ENCODE measurements at regions not wholly inside any gene's neighbourhood (a gene's known extent, or its start where the extent isn't known, plus 50 kb on each side); places are given as distances from the start of the nearest gene placed in this dataset.
"Not testable (repeated sequence)": the region's sequence is repeated elsewhere in the genome, so short reads cannot be mapped to it uniquely, and the experiment has no call there.

DNA sequence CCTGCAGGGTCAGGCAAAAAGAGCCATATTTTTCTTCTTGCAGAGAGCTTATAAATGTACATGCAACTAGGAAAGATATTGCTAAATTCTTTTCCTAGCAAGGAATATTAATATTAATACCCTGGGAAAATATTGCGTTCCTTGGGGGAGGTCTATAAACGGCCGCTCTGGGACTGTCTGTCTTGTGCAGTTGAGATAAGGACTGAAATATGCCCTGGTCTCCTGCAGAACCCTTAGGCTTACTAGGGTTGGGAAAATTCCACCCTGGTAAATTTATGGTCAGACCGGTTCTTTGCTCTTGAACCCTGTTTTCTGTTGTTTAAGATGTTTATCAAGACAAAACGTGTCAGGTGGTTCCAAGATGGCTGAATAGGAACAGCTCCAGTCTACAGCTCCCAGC is 121.3 kb upstream of the CARMIL1 start:
- Histone ChIP-seq H3K36me3 (ENCODE audit: control insufficient read depth in 5 of 5, insufficient read depth in 5 of 5, low read length in 5 of 5) (no peaks in the 10 kb centered on the region), H3K4me3 (ENCODE audit: low read depth in 1 of 5, low read length in 5 of 5) (no peak overlapping the region), H3K9ac (ENCODE audit: low read length in 5 of 5) (no peak overlapping the region), H3K27me3 (ENCODE audit: control insufficient read depth in 5 of 5, insufficient read depth in 4 of 5, low read length in 5 of 5) (no peaks in the 10 kb centered on the region), H3K9me3 (ENCODE audit: control insufficient read depth in 5 of 5, low read length in 5 of 5) (peaks cover 0 to 11% (median 10%) of the 10 kb centered on the region in 5 donors), H3K27ac (ENCODE audit: low read depth, low read length) (no peak overlapping the region), H3K4me1 (ENCODE audit: control insufficient read depth in 5 of 5, insufficient read depth in 5 of 5, low read length in 5 of 5) (no peaks in the 10 kb centered on the region)

DNA sequence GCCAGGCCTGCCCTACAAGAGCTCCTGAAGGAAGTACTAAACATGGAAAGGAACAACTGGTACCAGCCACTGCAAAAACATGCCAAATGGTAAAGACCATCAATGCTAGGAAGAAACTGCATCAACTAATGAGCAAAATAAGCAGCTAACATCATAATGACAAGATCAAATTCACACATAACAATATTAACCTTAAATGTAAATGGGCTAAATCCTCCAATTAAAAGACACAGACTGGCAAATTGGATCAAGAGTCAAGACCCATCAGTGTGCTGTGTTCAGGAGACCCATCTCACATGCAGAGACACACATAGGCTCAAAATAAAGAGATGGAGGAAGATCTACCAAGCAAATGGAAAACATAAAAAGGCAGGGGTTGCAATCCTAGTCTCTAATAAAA is 119.0 kb upstream of the CARMIL1 start:
- not testable (repeated sequence) for H3K27ac ChIP-seq (ENCODE audit: low read depth, low read length); H3K4me1 ChIP-seq (ENCODE audit: control insufficient read depth in 5 of 5, insufficient read depth in 5 of 5, low read length in 5 of 5)
- H3K9me3 ChIP-seq (ENCODE audit: control insufficient read depth in 5 of 5, low read length in 5 of 5) = peaks cover 0 to 11% (median 10%) of the 10 kb centered on the region in 5 donors

DNA sequence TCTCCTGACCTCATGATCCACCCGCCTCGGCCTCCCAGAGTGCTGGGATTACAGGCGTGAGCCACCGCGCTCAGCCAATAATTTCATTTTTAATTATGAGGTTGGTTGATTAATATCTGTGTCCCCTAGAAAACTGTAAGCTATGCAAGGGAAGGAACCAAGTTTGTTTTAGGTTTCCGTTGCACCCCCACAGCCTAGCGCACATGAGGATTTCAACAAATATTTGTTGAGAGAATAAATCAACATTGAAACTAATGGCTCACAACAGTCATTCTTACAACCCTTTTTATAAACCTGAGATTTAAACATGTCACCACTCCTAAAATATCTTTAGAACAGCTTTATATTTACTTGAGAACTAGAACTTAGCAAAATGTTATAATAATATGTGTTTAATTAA is 114.0 kb upstream of the CARMIL1 start:
- H3K36me3 ChIP-seq (ENCODE audit: control insufficient read depth in 5 of 5, insufficient read depth in 5 of 5, low read length in 5 of 5) = no peaks in the 10 kb centered on the region
- H3K9ac ChIP-seq (ENCODE audit: low read length in 5 of 5) = no peak overlapping the region
- no peak overlapping the region for H3K4me3 ChIP-seq (ENCODE audit: low read depth in 1 of 5, low read length in 5 of 5)
- no peaks in the 10 kb centered on the region for H3K9me3 ChIP-seq (ENCODE audit: control insufficient read depth in 5 of 5, low read length in 5 of 5)
- H3K4me1 ChIP-seq (ENCODE audit: control insufficient read depth in 5 of 5, insufficient read depth in 5 of 5, low read length in 5 of 5) = no peaks in the 10 kb centered on the region
- H3K27ac ChIP-seq (ENCODE audit: low read depth, low read length) = no peak overlapping the region
- H3K27me3 ChIP-seq (ENCODE audit: control insufficient read depth in 5 of 5, insufficient read depth in 4 of 5, low read length in 5 of 5) = no peaks in the 10 kb centered on the region

More for the DNA sequence above, 119.0 kb upstream of the CARMIL1 start:
- H3K9ac ChIP-seq (ENCODE audit: low read length in 5 of 5); H3K27me3 ChIP-seq (ENCODE audit: control insufficient read depth in 5 of 5, insufficient read depth in 4 of 5, low read length in 5 of 5); H3K36me3 ChIP-seq (ENCODE audit: control insufficient read depth in 5 of 5, insufficient read depth in 5 of 5, low read length in 5 of 5); H3K4me3 ChIP-seq (ENCODE audit: low read depth in 1 of 5, low read length in 5 of 5): not testable (repeated sequence)

DNA sequence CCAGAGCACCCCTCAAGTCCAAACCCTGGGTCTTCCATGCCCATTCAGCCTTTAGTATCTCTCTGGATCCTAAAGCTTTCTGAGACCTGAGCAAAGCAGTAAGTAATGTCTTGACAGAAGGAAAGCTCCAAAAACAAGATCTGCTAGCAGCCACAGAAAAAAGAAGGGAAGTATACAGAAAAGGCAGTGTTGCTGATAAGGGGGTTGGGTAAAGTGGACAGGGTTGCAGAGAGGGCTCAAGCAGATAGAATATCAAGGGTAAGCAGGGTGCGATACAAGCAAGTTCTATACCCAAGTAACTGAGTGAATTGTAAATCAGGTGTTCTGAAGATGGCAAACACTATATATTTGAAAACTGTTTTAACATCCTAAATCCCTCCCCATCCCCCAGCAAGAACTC is 113.4 kb upstream of the CARMIL1 start:
- Histone ChIP-seq H3K4me3 (ENCODE audit: low read depth in 1 of 5, low read length in 5 of 5) (no peak overlapping the region), H3K9me3 (ENCODE audit: control insufficient read depth in 5 of 5, low read length in 5 of 5) (no peaks in the 10 kb centered on the region), H3K27ac (ENCODE audit: low read depth, low read length) (no peak overlapping the region), H3K9ac (ENCODE audit: low read length in 5 of 5) (no peak overlapping the region), H3K27me3 (ENCODE audit: control insufficient read depth in 5 of 5, insufficient read depth in 4 of 5, low read length in 5 of 5) (no peaks in the 10 kb centered on the region), H3K36me3 (ENCODE audit: control insufficient read depth in 5 of 5, insufficient read depth in 5 of 5, low read length in 5 of 5) (no peaks in the 10 kb centered on the region), H3K4me1 (ENCODE audit: control insufficient read depth in 5 of 5, insufficient read depth in 5 of 5, low read length in 5 of 5) (no peaks in the 10 kb centered on the region)

DNA sequence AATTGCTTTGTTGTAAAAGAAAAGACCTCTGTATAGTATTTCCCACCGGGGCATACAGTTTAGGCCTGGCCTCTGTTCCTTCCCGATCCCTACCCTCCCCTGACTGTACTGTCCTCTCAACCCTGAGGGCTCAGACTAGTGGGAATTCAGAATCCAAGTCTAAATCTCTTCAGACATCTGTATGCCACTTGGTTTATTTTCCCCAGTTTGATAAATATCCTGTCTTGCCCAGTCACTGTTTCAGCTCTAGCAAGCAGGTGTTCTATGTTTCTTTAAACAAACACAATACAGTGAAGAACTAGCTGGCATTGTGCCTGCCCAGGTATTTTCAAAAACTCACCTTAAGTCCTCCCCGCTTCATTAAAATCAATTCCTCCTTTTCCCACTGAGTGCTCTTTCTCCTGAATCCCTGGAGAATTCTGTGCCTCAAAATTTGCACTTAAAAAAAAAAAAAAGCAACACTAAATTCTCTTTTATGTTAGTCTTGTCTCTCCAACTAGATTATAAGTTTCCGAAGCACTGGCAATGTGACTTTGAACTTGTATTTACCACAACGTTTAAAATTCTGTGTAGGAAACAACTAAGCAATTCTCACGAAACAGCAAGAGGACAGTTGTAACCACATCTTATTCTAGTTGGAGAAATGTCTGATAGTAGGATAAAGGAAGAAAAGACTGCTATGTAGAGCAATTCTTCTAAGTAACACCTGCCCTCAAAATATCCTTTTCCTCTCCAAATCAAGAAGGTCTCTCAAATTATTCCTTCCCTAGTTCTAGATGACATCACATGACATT is 112.0 kb upstream of the CARMIL1 start:
- Histone ChIP-seq H3K27ac (ENCODE audit: low read depth, low read length) (no peak overlapping the region), H3K27me3 (ENCODE audit: control insufficient read depth in 5 of 5, insufficient read depth in 4 of 5, low read length in 5 of 5) (no peaks in the 10 kb centered on the region), H3K9ac (ENCODE audit: low read length in 5 of 5) (no peak overlapping the region), H3K36me3 (ENCODE audit: control insufficient read depth in 5 of 5, insufficient read depth in 5 of 5, low read length in 5 of 5) (no peaks in the 10 kb centered on the region), H3K4me1 (ENCODE audit: control insufficient read depth in 5 of 5, insufficient read depth in 5 of 5, low read length in 5 of 5) (no peaks in the 10 kb centered on the region), H3K4me3 (ENCODE audit: low read depth in 1 of 5, low read length in 5 of 5) (no peak overlapping the region), H3K9me3 (ENCODE audit: control insufficient read depth in 5 of 5, low read length in 5 of 5) (no peaks in the 10 kb centered on the region)

DNA sequence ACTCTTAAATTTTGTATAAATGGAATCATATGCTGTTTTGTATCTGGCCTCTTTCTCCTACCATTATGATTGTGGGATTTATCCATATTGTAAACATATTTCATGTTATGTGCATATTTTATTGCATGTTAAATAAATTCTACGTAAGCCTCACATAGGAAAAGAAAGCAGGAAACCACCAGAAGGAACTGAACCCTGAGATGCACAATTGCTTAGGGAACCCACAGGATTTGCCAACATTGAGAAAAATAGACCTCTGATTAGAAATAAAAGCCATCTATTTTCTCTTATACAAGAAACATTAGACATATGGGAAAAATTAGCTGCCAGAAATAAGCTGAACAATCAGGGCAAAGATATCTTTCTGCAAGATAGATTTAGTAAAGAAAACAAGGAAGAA is 111.2 kb upstream of the CARMIL1 start:
- Histone ChIP-seq H3K9me3 (ENCODE audit: control insufficient read depth in 5 of 5, low read length in 5 of 5) (no peaks in the 10 kb centered on the region), H3K4me3 (ENCODE audit: low read depth in 1 of 5, low read length in 5 of 5) (no peak overlapping the region), H3K36me3 (ENCODE audit: control insufficient read depth in 5 of 5, insufficient read depth in 5 of 5, low read length in 5 of 5) (no peaks in the 10 kb centered on the region), H3K27ac (ENCODE audit: low read depth, low read length) (no peak overlapping the region), H3K27me3 (ENCODE audit: control insufficient read depth in 5 of 5, insufficient read depth in 4 of 5, low read length in 5 of 5) (no peaks in the 10 kb centered on the region), H3K9ac (ENCODE audit: low read length in 5 of 5) (no peak overlapping the region), H3K4me1 (ENCODE audit: control insufficient read depth in 5 of 5, insufficient read depth in 5 of 5, low read length in 5 of 5) (peaks cover 0 to 3% (median 2%) of the 10 kb centered on the region in 5 donors)

DNA sequence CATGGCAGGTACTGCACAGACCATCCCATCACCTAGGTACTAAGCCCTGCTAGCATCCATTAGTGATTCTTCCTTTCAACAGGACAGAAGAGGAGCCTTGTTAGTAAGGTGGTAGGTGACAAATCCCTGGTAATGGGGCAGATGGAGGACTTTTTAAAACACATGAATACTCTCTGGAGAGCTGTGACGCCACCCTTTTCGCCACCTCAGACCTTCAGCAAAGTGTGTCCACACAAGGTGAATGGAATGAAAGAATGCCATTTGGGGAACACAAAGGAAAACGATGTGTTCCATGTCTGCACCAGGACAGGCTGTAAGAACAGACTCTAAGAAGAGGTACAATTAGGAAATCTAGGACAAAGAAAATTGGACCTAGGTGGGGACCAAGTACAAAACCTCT is 110.5 kb upstream of the CARMIL1 start:
- Histone ChIP-seq H3K4me3 (ENCODE audit: low read depth in 1 of 5, low read length in 5 of 5) (no peak overlapping the region), H3K27me3 (ENCODE audit: control insufficient read depth in 5 of 5, insufficient read depth in 4 of 5, low read length in 5 of 5) (no peaks in the 10 kb centered on the region), H3K4me1 (ENCODE audit: control insufficient read depth in 5 of 5, insufficient read depth in 5 of 5, low read length in 5 of 5) (peaks cover 0 to 10% (median 2%) of the 10 kb centered on the region in 5 donors), H3K27ac (ENCODE audit: low read depth, low read length) (no peak overlapping the region), H3K9me3 (ENCODE audit: control insufficient read depth in 5 of 5, low read length in 5 of 5) (no peaks in the 10 kb centered on the region), H3K9ac (ENCODE audit: low read length in 5 of 5) (no peak overlapping the region), H3K36me3 (ENCODE audit: control insufficient read depth in 5 of 5, insufficient read depth in 5 of 5, low read length in 5 of 5) (no peaks in the 10 kb centered on the region)

DNA sequence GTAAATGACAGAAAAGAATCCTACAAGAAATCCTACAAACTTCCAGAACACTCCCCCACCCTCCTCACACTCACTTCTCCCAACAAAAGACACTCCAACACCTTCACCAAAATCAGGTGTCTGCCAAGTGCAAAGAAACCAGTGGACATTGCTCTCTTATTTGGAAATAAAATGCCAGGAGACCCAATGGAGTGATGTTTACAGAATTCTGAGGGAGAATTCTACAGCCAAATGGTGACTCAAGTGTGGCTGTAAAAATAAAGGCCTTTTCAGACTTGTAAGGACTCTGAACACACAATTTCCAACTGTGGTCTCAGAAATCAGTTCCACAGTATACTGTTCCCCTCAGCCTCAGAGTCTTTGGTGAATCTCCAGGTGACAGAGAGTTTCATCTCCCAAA is 109.6 kb upstream of the CARMIL1 start:
- H3K4me1 ChIP-seq (ENCODE audit: control insufficient read depth in 5 of 5, insufficient read depth in 5 of 5, low read length in 5 of 5) = peaks cover 0 to 16% (median 2%) of the 10 kb centered on the region in 5 donors

DNA sequence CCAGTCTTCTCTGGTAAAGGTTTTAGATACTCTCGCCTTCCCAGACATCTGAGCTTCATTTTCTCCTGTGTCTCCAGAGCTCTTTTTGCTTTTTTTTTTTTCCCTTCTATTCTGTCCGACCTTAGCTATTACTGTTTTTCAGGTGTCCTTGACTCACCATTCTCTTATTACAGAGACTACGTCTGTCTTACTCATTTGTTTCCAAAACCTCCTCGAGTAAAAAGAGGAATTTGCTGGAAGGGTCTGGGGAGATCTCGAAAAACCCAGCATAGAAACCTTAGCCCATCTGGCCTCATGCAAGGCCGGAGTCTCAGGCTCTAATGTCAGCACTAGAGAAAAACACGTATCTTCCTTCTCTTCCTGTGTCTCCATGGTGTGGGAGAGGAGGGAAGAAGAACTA is 109.2 kb upstream of the CARMIL1 start:
- Histone ChIP-seq H3K9me3 (ENCODE audit: control insufficient read depth in 5 of 5, low read length in 5 of 5) (no peaks in the 10 kb centered on the region), H3K9ac (ENCODE audit: low read length in 5 of 5) (no peak overlapping the region), H3K4me3 (ENCODE audit: low read depth in 1 of 5, low read length in 5 of 5) (no peak overlapping the region), H3K4me1 (ENCODE audit: control insufficient read depth in 5 of 5, insufficient read depth in 5 of 5, low read length in 5 of 5) (peaks cover 0 to 16% (median 2%) of the 10 kb centered on the region in 5 donors), H3K27me3 (ENCODE audit: control insufficient read depth in 5 of 5, insufficient read depth in 4 of 5, low read length in 5 of 5) (no peaks in the 10 kb centered on the region), H3K36me3 (ENCODE audit: control insufficient read depth in 5 of 5, insufficient read depth in 5 of 5, low read length in 5 of 5) (no peaks in the 10 kb centered on the region), H3K27ac (ENCODE audit: low read depth, low read length) (no peak overlapping the region)

More for the DNA sequence above, 109.6 kb upstream of the CARMIL1 start:
- Histone ChIP-seq H3K36me3 (ENCODE audit: control insufficient read depth in 5 of 5, insufficient read depth in 5 of 5, low read length in 5 of 5) (no peaks in the 10 kb centered on the region), H3K27ac (ENCODE audit: low read depth, low read length) (no peak overlapping the region), H3K27me3 (ENCODE audit: control insufficient read depth in 5 of 5, insufficient read depth in 4 of 5, low read length in 5 of 5) (no peaks in the 10 kb centered on the region), H3K9ac (ENCODE audit: low read length in 5 of 5) (no peak overlapping the region), H3K4me3 (ENCODE audit: low read depth in 1 of 5, low read length in 5 of 5) (no peak overlapping the region), H3K9me3 (ENCODE audit: control insufficient read depth in 5 of 5, low read length in 5 of 5) (no peaks in the 10 kb centered on the region)

DNA sequence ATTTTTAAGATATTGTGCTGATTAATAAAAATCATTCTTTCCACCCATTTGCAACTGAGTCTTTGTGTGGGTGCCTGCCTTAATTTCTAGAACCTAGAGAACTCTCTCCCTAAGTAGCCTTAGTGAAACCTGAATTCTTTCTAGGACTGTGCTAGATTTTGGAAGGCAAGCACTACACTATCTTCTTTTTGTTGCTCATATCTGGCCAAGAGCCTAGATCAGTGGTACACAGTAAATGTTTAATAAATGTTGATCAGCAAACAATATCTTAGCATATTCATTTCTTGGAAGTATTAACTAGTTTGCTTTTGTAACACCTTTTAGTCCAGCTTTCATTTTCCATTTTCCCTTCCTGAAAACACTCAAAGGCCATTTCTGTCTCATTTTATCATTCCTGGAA is 108.5 kb upstream of the CARMIL1 start:
- Histone ChIP-seq H3K27me3 (ENCODE audit: control insufficient read depth in 5 of 5, insufficient read depth in 4 of 5, low read length in 5 of 5) (no peaks in the 10 kb centered on the region), H3K9me3 (ENCODE audit: control insufficient read depth in 5 of 5, low read length in 5 of 5) (no peaks in the 10 kb centered on the region), H3K4me3 (ENCODE audit: low read depth in 1 of 5, low read length in 5 of 5) (no peak overlapping the region), H3K27ac (ENCODE audit: low read depth, low read length) (no peak overlapping the region), H3K4me1 (ENCODE audit: control insufficient read depth in 5 of 5, insufficient read depth in 5 of 5, low read length in 5 of 5) (peaks cover 0 to 16% (median 7%) of the 10 kb centered on the region in 5 donors), H3K9ac (ENCODE audit: low read length in 5 of 5) (no peak overlapping the region), H3K36me3 (ENCODE audit: control insufficient read depth in 5 of 5, insufficient read depth in 5 of 5, low read length in 5 of 5) (no peaks in the 10 kb centered on the region)
